ENCODE measurements at regions not wholly inside any gene's neighbourhood (a gene's known extent, or its start where the extent isn't known, plus 50 kb on each side); places are given as distances from the start of the nearest gene placed in this dataset.
A peak's percentile ranks its signal among the peaks of the same experiment; 100 is the strongest.
"Not testable (repeated sequence)": the region's sequence is repeated elsewhere in the genome, so short reads cannot be mapped to it uniquely, and the experiment has no call there.

DNA sequence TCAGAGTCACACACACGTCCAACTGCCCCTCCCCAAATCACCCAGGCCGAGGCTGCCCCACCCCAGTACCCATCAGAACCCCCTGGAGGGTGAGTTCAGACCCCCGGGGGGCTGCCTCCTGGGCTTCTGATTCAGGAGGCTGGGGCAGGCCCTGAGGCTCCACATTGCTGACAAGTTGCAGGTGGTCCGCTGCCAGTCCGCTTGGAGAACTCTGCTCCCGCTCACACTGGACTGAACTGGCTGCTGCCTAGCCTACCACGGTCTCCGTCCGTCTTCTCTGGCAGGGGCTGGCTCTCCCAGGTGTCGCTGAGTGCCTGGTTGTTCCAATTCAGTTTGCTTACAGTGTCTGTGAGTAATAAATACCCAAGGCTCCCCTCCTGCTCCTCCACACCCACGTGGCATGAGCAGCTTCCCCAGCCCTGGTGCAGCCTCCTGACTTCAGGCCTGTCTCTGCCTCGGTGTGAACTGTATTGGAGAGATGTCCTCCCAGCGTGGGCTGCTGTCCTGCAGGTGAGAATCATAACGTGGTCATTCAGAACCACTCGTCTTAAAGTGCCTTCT is 163.4 kb downstream of the LAT start:
- no peaks in the 10 kb centered on the region for H3K27me3 ChIP-seq
- no peak overlapping the region for H3K4me3 ChIP-seq
- no peaks in the 10 kb centered on the region for H3K4me1 ChIP-seq
- H3K27ac ChIP-seq: no peak overlapping the region
- no peaks in the 10 kb centered on the region for H3K36me3 ChIP-seq
- no peaks in the 10 kb centered on the region for H3K9me3 ChIP-seq
- TF ChIP-seq, protein P1, sequence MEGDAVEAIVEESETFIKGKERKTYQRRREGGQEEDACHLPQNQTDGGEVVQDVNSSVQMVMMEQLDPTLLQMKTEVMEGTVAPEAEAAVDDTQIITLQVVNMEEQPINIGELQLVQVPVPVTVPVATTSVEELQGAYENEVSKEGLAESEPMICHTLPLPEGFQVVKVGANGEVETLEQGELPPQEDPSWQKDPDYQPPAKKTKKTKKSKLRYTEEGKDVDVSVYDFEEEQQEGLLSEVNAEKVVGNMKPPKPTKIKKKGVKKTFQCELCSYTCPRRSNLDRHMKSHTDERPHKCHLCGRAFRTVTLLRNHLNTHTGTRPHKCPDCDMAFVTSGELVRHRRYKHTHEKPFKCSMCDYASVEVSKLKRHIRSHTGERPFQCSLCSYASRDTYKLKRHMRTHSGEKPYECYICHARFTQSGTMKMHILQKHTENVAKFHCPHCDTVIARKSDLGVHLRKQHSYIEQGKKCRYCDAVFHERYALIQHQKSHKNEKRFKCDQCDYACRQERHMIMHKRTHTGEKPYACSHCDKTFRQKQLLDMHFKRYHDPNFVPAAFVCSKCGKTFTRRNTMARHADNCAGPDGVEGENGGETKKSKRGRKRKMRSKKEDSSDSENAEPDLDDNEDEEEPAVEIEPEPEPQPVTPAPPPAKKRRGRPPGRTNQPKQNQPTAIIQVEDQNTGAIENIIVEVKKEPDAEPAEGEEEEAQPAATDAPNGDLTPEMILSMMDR (IDR thresholded peaks at IDR 0.05): no peak
- TF ChIP-seq POLR2A (IDR thresholded peaks at IDR 0.05): no peak
- intact Hi-C loops (cut with DNase I; ENCODE audit: low total_unique reads): no loop called here
- DNase-seq: no peak

DNA sequence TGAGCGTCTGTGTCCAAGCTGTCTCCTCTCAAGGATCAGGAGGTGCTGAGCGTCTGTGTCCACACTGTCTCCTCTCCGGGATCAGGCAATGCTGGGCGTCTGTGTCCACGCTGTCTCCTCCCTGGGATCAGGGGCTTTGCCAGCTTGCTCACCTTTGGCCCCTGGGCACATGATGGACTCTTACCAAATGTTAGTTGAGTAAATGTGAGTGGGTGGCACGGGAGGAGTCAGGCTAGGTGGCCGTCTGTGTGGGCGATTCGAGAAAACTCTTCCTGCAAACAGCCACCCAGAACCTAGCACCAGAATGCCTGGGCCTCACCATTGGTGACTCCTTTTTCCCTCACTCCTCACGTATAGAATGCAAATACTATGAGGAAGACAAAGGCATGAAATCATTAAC is 162.9 kb downstream of the LAT start:
- H3K27me3 ChIP-seq; DNase-seq; H3K4me1 ChIP-seq; H3K4me3 ChIP-seq; H3K27ac ChIP-seq; H3K9me3 ChIP-seq; intact Hi-C loops (cut with DNase I; ENCODE audit: low total_unique reads); H3K36me3 ChIP-seq: not testable (repeated sequence)

DNA sequence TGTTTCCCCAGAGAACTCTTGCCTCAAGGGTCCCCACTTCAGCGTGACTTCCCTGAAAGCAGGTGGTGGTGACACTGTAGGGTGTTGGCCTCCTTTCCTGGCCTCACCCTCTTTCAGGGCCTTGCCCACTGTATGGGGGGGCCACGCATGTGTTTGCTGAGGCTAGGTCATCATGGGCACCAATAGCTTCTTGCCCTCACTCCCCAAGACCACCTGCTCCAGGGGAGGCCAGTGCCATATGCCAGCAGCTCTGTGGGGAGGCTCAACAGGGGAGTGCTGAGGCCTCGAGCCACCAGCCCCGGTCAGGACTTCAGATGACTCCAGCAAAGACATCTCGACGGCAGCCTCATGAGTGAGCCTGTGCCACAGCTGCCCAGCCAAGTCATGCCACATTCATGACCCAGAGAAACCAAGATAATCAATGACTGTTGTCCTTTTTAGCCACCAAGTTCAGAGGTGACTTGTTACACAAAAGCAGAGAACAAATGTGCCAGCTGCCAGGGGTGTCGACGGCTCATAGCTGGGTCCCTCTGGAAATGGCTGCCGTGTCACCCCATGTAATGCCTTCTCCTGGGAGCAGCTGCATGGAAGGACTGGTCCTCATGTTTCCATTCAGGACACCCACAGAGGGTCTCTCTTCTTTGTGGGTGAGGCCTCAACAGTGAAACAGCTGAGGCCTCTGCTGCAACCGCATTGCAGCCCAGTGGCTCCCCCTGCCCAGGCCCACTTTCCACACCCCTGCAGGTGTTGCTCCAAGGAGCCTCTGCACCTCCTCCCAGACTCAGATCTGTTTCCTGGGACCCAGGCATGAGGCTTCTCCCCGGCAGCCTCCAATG is 162.2 kb downstream of the LAT start:
- H3K36me3 ChIP-seq; H3K4me3 ChIP-seq; H3K9me3 ChIP-seq; intact Hi-C loops (cut with DNase I; ENCODE audit: low total_unique reads); H3K27ac ChIP-seq; H3K27me3 ChIP-seq; H3K4me1 ChIP-seq; DNase-seq: not testable (repeated sequence)

DNA sequence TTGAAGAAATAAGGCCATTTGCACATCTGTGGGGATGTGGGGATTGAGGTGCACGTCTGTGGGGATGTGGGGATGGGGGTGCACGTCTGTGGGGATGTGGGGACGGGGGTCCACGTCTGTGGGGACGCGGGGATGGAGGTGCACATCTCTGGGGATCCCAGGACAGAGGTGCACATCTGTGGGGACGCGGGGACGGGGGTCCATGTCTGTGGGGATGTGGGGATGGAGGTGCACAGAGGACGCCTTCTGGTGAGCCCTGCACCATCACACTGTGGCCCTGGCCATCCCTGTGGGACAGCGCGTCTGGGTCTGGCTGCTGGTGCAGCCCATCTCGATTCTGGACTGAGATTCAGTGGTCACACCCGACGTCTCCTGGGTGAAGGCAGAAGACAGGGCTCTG is 161.4 kb downstream of the LAT start:
- no peaks in the 10 kb centered on the region for H3K9me3 ChIP-seq
- DNase-seq: no peak
- no peaks in the 10 kb centered on the region for H3K27me3 ChIP-seq
- intact Hi-C loops (cut with DNase I; ENCODE audit: low total_unique reads): no loop called here
- no peaks in the 10 kb centered on the region for H3K4me1 ChIP-seq
- H3K36me3 ChIP-seq: no peaks in the 10 kb centered on the region
- no peak overlapping the region for H3K27ac ChIP-seq
- H3K4me3 ChIP-seq: no peak overlapping the region
- no peak for TF ChIP-seq POLR2A (IDR thresholded peaks at IDR 0.05)
- TF ChIP-seq, protein P1 (IDR thresholded peaks at IDR 0.05): no peak

DNA sequence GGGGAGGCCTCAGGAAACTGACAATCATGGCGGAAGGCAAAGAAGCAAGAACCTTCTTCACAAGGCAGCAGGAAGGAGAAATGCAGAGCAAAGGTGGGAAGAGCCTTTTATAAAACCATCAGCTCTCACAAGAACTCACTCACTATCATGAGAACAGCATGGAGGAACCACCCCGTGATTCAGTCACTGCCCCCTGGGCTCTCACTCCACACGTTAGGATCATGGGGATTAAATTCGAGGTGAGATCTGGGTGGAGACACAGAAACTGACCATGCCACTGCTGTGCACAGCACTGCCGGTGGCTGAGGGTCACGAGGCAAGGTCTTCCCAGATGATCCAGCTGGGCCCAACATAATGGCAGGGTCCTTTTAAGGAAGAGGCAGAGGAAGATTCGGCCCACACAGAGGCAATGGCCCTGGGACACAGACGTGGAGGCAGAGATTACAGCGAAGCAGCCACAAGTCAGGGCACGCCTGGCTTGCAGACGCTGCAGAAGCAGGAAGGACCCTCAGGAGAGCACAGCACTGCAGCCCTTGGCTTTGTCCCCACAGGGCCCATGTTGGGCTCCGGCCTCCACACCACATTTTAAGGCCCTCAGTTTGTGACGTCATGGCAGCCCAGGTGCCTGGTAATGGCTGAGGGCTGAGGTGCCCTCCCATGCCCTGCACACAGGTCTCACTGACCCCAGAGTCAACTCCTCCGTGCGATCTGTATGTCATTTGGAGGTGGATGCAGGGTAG is 160.8 kb downstream of the LAT start:
- intact Hi-C loops (cut with DNase I; ENCODE audit: low total_unique reads); H3K9me3 ChIP-seq; DNase-seq: not testable (repeated sequence)

DNA sequence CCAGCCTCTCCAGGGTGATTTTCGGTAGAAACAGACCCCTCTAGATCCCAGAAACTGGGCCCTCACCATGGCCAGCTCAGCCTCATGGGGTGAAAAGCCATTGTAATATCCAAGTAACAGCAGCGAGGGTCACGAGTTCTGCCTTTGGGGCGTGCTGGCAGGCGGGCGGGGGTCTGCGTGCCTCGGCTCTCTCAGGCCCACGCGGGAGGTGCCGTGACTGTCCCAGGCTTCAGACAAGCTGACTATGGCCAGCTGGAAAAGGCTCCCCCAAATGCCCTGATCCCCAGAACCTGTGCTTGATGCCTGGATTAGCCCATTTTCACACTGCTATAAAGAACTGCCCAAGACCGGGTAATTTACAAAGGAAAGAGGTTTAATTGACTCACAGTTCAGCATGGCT is 160.2 kb downstream of the LAT start:
- H3K27me3 ChIP-seq; H3K4me1 ChIP-seq; DNase-seq; H3K36me3 ChIP-seq; H3K9me3 ChIP-seq; H3K4me3 ChIP-seq; intact Hi-C loops (cut with DNase I; ENCODE audit: low total_unique reads): not testable (repeated sequence)
- peak overlapping the region; percentile 63 to 64 for H3K27ac ChIP-seq

More for the DNA sequence above, 160.8 kb downstream of the LAT start:
- not testable (repeated sequence) for H3K4me3 ChIP-seq, H3K27me3 ChIP-seq, H3K36me3 ChIP-seq, H3K4me1 ChIP-seq
- H3K27ac ChIP-seq: peak overlapping the region in 1 of 2 donors; percentile 64

DNA sequence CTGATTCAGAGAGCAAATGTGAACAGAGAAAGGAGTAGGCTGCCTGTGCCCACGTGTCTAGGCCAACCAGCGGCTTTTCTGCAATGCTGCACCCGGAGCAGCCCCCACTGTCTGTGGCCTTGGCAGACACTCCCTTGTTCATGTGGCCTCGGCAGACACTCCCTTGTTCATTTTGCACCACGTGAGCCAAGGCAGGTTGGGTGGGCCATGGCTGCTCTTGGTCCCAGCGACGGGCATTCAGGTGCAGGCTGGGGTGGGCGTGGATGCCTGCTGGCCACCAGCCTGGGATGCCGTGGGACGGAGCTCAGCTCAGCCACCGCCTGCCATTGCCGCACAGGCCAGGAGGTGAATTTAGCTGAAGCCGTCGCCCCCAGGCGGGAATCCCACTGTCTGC is 159.8 kb downstream of the LAT start:
- H3K36me3 ChIP-seq; intact Hi-C loops (cut with DNase I; ENCODE audit: low total_unique reads); H3K4me1 ChIP-seq; DNase-seq; H3K27me3 ChIP-seq; H3K9me3 ChIP-seq; H3K4me3 ChIP-seq: not testable (repeated sequence)
- peak overlapping the region; percentile 63 to 64 for H3K27ac ChIP-seq

DNA sequence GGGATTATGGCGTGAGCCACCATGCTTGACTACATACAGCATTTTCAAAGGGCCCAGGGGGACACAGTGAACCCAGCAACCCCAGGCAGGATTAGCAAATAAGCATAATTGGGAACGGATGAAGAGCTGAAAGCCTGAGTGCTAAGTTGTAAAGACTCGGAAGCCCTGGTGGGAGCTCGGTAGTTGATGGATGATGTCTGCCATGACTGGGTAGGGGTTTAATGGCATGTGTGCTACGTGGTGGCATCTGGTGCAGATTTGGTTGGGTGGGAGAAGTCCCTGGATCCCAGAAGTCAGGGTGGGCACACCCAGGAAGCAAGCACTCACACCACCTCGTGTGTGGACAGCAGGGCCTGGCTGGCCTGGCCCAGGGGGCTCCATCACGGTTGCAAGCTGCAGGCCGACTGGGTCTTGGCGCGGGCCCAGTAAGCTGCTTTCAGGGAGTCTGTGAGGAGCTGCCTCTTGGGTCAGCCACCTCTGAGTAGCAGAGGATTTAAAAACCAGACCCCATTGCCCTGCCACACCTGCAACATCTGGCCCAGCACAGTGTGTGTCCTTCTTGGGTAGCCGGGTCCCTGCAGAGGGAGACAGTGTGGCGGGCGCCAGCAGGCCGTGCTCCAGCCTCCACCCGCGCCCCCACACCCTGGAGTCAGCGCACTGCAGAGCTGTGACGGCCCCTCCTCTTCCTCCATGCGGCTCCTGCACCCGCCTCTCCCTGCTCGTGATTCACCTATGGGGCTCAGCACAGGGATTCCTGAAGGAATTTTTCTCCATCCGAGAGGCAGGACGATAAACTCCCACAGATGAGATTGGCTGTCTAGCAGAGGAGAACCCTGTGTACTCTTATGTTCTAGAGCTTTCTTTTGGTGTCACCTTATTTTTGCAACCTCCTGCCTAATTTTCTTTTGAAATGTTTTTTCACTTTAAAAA is 159.2 kb downstream of the LAT start:
- H3K9me3 ChIP-seq; intact Hi-C loops (cut with DNase I; ENCODE audit: low total_unique reads); H3K4me3 ChIP-seq; H3K4me1 ChIP-seq; H3K36me3 ChIP-seq; H3K27me3 ChIP-seq: not testable (repeated sequence)
- H3K27ac ChIP-seq: peak overlapping the region; percentile 63 to 64
- peak in 1 of 2 donors; percentile 62 for DNase-seq

DNA sequence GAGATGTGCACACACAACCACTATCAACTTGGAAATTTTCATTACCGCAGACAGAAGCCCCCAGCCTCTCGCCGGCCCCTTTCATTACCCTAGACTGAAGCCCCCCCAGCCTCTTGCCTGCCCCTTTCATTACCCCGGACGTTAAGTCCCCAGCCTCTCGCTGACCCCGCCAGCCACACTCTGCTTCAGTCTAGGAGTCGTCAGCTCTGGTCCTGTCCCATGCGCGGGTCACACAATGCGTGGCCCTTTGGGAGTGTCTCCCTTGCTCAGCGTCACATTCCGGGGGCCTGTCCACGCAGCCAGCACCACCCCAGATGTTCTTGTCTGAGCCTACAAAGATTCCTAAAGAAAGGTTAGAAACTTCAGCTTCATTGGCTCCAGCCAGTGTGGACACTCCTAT is 157.7 kb downstream of the LAT start:
- H3K4me3 ChIP-seq; intact Hi-C loops (cut with DNase I; ENCODE audit: low total_unique reads); DNase-seq; H3K27ac ChIP-seq; H3K36me3 ChIP-seq; H3K9me3 ChIP-seq; H3K4me1 ChIP-seq; H3K27me3 ChIP-seq: not testable (repeated sequence)

All from uterus (tissue), 3 donors.